ENCODE measurements at regions not wholly inside any gene's neighbourhood (a gene's known extent, or its start where the extent isn't known, plus 50 kb on each side); places are given as distances from the start of the nearest gene placed in this dataset.
"Not testable (repeated sequence)": the region's sequence is repeated elsewhere in the genome, so short reads cannot be mapped to it uniquely, and the experiment has no call there.

DNA sequence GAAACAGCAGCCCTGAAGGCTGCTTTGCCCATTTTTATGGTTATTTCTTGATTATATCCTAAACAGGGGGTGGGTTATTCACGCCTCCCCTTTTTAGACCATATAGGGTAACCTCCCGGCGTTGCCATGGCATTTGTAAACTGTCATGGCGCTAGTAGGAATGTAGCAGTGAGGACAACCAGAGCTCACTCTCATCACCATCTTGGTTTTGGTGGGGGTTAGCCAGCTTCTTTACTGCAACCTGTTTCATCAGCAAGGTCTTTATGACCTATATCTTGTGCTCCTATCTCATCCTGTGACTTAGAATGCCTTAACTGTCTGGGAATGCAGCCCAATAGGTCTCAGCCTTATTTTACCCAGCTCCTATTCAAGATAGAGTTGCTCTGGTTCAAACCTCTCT, 136.2 kb downstream of the DIRAS2 start:
- not testable (repeated sequence) for H4K8ac ChIP-seq (ENCODE audit: low read length); H2AK5ac ChIP-seq (ENCODE audit: low read length, severe bottlenecking); H3K4me3 ChIP-seq (ENCODE audit: insufficient read depth in 1 of 2, low read depth in 1 of 2, low read length in 2 of 2); H2BK15ac ChIP-seq (ENCODE audit: low read depth, poor library complexity, severe bottlenecking); H3K27ac ChIP-seq (ENCODE audit: low read length, poor library complexity, severe bottlenecking); H3K18ac ChIP-seq (ENCODE audit: low read depth in 1 of 2, low read length in 2 of 2); H2BK5ac ChIP-seq (ENCODE audit: low read depth, low read length, poor library complexity, severe bottlenecking); H3K27me3 ChIP-seq (ENCODE audit: control insufficient read depth in 1 of 2, insufficient read depth in 1 of 2, low read length in 2 of 2); H3K4ac ChIP-seq (ENCODE audit: low read depth in 1 of 2, low read length in 2 of 2); H2BK12ac ChIP-seq (ENCODE audit: low read length in 2 of 2); H3K79me1 ChIP-seq (replicated peaks; ENCODE audit: low read length, poor library complexity, severe bottlenecking); H3K36me3 ChIP-seq (ENCODE audit: control insufficient read depth in 1 of 2, insufficient read depth in 2 of 2, low read depth in 1 of 2, low read length in 2 of 2); H3K4me2 ChIP-seq (ENCODE audit: low read length, poor library complexity, severe bottlenecking); H3K23ac ChIP-seq (ENCODE audit: low read length in 2 of 2); H3K9ac ChIP-seq (ENCODE audit: low read length); H2AFZ ChIP-seq (ENCODE audit: low read depth, low read length); H3K14ac ChIP-seq (ENCODE audit: low read length in 2 of 2); H2BK120ac ChIP-seq (ENCODE audit: low read depth, low read length); H3K4me1 ChIP-seq (ENCODE audit: control insufficient read depth, insufficient read depth, low read depth, low read length); H4K91ac ChIP-seq (ENCODE audit: low read length); DNase-seq; H3K9me3 ChIP-seq (ENCODE audit: control insufficient read depth, low read length)
- 94% methylated on average over 4 of the region's 4 CpGs for WGBS

DNA sequence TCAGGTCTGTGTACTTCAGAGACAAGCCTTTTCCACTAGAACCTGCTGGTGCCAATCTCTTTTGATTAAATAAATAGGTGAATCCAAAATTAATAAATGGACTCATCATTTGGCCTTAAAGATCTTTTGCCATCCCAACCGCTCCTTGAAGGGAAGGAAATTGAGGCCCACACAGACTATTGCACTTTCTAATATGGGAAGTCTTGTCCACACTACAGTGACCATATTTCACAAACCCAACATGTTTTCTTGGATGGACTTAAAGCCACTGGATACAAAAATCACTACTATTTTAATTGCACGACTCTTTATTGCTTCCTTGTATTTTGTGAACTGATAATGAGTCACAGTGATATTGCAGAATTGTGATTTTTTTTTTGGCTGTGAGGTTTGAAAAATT, 135.0 kb downstream of the DIRAS2 start:
- no peaks in the 10 kb centered on the region for H3K79me1 ChIP-seq (replicated peaks; ENCODE audit: low read length, poor library complexity, severe bottlenecking)
- H3K4ac ChIP-seq (ENCODE audit: low read depth in 1 of 2, low read length in 2 of 2): no peak overlapping the region
- DNase-seq: no peak
- WGBS: 96% methylated on average over 2 of the region's 2 CpGs
- H2BK5ac ChIP-seq (ENCODE audit: low read depth, low read length, poor library complexity, severe bottlenecking): no peak overlapping the region
- H3K4me2 ChIP-seq (ENCODE audit: low read length, poor library complexity, severe bottlenecking): no peak overlapping the region
- no peak overlapping the region for H4K91ac ChIP-seq (ENCODE audit: low read length)
- H3K14ac ChIP-seq (ENCODE audit: low read length in 2 of 2): no peak overlapping the region
- no peaks in the 10 kb centered on the region for H3K9me3 ChIP-seq (ENCODE audit: control insufficient read depth, low read length)
- no peak overlapping the region for H2BK12ac ChIP-seq (ENCODE audit: low read length in 2 of 2)
- H2AFZ ChIP-seq (ENCODE audit: low read depth, low read length): no peak overlapping the region
- no peak overlapping the region for H4K8ac ChIP-seq (ENCODE audit: low read length)
- no peak overlapping the region for H3K18ac ChIP-seq (ENCODE audit: low read depth in 1 of 2, low read length in 2 of 2)
- no peak overlapping the region for H3K4me3 ChIP-seq (ENCODE audit: insufficient read depth in 1 of 2, low read depth in 1 of 2, low read length in 2 of 2)
- no peak overlapping the region for H3K27ac ChIP-seq (ENCODE audit: low read length, poor library complexity, severe bottlenecking)
- no peak overlapping the region for H3K23ac ChIP-seq (ENCODE audit: low read length in 2 of 2)
- no peak overlapping the region for H2BK15ac ChIP-seq (ENCODE audit: low read depth, poor library complexity, severe bottlenecking)
- H2AK5ac ChIP-seq (ENCODE audit: low read length, severe bottlenecking): no peak overlapping the region
- H3K4me1 ChIP-seq (ENCODE audit: control insufficient read depth, insufficient read depth, low read depth, low read length): no peaks in the 10 kb centered on the region
- no peaks in the 10 kb centered on the region for H3K36me3 ChIP-seq (ENCODE audit: control insufficient read depth in 1 of 2, insufficient read depth in 2 of 2, low read depth in 1 of 2, low read length in 2 of 2)
- no peak overlapping the region for H2BK120ac ChIP-seq (ENCODE audit: low read depth, low read length)
- H3K27me3 ChIP-seq (ENCODE audit: control insufficient read depth in 1 of 2, insufficient read depth in 1 of 2, low read length in 2 of 2): no peaks in the 10 kb centered on the region
- no peak overlapping the region for H3K9ac ChIP-seq (ENCODE audit: low read length)

DNA sequence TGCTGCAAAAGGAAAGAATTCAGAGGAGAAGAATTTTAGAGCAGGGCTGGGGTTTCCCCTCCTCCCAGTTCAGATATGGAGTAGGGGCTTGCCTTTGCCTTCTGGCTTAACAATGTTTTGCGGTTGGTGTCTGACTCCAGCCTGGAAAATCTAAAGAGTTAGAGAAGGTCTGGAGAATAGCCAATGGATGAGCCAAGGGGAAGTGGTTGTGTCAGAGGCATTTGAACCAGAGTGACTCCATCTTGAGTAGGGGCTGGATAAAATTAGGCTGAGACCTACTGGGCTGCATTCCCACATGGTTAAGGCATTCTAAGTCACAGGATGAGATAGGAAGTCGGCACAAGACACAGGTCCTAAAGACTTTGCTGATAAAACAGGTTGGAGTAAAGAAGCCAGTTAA, 133.7 kb downstream of the DIRAS2 start:
- H3K9me3 ChIP-seq (ENCODE audit: control insufficient read depth, low read length): no peaks in the 10 kb centered on the region
- no peak overlapping the region for H4K8ac ChIP-seq (ENCODE audit: low read length)
- H3K23ac ChIP-seq (ENCODE audit: low read length in 2 of 2): no peak overlapping the region
- no peak overlapping the region for H2BK15ac ChIP-seq (ENCODE audit: low read depth, poor library complexity, severe bottlenecking)
- H2AK5ac ChIP-seq (ENCODE audit: low read length, severe bottlenecking): no peak overlapping the region
- WGBS: 84% methylated on average over 2 of the region's 2 CpGs
- H2AFZ ChIP-seq (ENCODE audit: low read depth, low read length): no peak overlapping the region
- H2BK120ac ChIP-seq (ENCODE audit: low read depth, low read length): no peak overlapping the region
- no peak overlapping the region for H3K14ac ChIP-seq (ENCODE audit: low read length in 2 of 2)
- H3K79me1 ChIP-seq (replicated peaks; ENCODE audit: low read length, poor library complexity, severe bottlenecking): no peaks in the 10 kb centered on the region
- no peak overlapping the region for H3K4me2 ChIP-seq (ENCODE audit: low read length, poor library complexity, severe bottlenecking)
- no peak overlapping the region for H3K4ac ChIP-seq (ENCODE audit: low read depth in 1 of 2, low read length in 2 of 2)
- H4K91ac ChIP-seq (ENCODE audit: low read length): no peak overlapping the region
- no peaks in the 10 kb centered on the region for H3K36me3 ChIP-seq (ENCODE audit: control insufficient read depth in 1 of 2, insufficient read depth in 2 of 2, low read depth in 1 of 2, low read length in 2 of 2)
- no peak overlapping the region for H2BK12ac ChIP-seq (ENCODE audit: low read length in 2 of 2)
- no peak overlapping the region for H2BK5ac ChIP-seq (ENCODE audit: low read depth, low read length, poor library complexity, severe bottlenecking)
- H3K4me3 ChIP-seq (ENCODE audit: insufficient read depth in 1 of 2, low read depth in 1 of 2, low read length in 2 of 2): no peak overlapping the region
- H3K9ac ChIP-seq (ENCODE audit: low read length): no peak overlapping the region
- H3K18ac ChIP-seq (ENCODE audit: low read depth in 1 of 2, low read length in 2 of 2): no peak overlapping the region
- H3K27me3 ChIP-seq (ENCODE audit: control insufficient read depth in 1 of 2, insufficient read depth in 1 of 2, low read length in 2 of 2): no peaks in the 10 kb centered on the region
- DNase-seq: no peak
- no peak overlapping the region for H3K27ac ChIP-seq (ENCODE audit: low read length, poor library complexity, severe bottlenecking)
- no peaks in the 10 kb centered on the region for H3K4me1 ChIP-seq (ENCODE audit: control insufficient read depth, insufficient read depth, low read depth, low read length)

DNA sequence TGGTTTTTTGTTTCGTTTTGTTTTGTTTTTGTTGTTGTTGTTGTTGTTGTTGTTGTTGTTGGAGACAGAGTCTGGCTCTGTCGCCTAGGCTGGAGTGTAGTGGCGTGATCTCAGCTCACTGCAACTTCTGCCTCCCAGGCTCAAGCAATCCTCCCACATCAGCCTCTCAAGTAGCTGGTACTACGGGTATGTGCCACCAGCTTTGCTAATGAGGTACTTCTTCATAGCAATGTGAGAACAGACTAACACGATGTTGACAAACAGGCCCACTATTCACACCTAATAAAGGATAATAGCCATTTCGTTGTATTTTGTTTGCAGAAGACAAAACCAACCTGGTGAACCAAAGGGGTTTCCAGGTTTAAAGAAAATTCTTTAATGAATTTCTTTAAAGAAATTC, 130.9 kb downstream of the DIRAS2 start:
- Histone ChIP-seq H3K4ac (ENCODE audit: low read depth in 1 of 2, low read length in 2 of 2) (no peak overlapping the region), H3K4me3 (ENCODE audit: insufficient read depth in 1 of 2, low read depth in 1 of 2, low read length in 2 of 2) (no peak overlapping the region), H3K4me2 (ENCODE audit: low read length, poor library complexity, severe bottlenecking) (no peak overlapping the region), H3K23ac (ENCODE audit: low read length in 2 of 2) (no peak overlapping the region), H2BK5ac (ENCODE audit: low read depth, low read length, poor library complexity, severe bottlenecking) (no peak overlapping the region), H4K8ac (ENCODE audit: low read length) (no peak overlapping the region), H3K79me1 (replicated peaks; ENCODE audit: low read length, poor library complexity, severe bottlenecking) (no peaks in the 10 kb centered on the region), H3K18ac (ENCODE audit: low read depth in 1 of 2, low read length in 2 of 2) (no peak overlapping the region), H2AK5ac (ENCODE audit: low read length, severe bottlenecking) (no peak overlapping the region), H3K9me3 (ENCODE audit: control insufficient read depth, low read length) (no peaks in the 10 kb centered on the region), H3K36me3 (ENCODE audit: control insufficient read depth in 1 of 2, insufficient read depth in 2 of 2, low read depth in 1 of 2, low read length in 2 of 2) (no peaks in the 10 kb centered on the region), H3K27ac (ENCODE audit: low read length, poor library complexity, severe bottlenecking) (no peak overlapping the region), H2BK12ac (ENCODE audit: low read length in 2 of 2) (no peak overlapping the region), H3K4me1 (ENCODE audit: control insufficient read depth, insufficient read depth, low read depth, low read length) (no peaks in the 10 kb centered on the region), H3K27me3 (ENCODE audit: control insufficient read depth in 1 of 2, insufficient read depth in 1 of 2, low read length in 2 of 2) (no peaks in the 10 kb centered on the region), H2BK15ac (ENCODE audit: low read depth, poor library complexity, severe bottlenecking) (no peak overlapping the region), H2AFZ (ENCODE audit: low read depth, low read length) (no peak overlapping the region), H3K9ac (ENCODE audit: low read length) (no peak overlapping the region), H2BK120ac (ENCODE audit: low read depth, low read length) (no peak overlapping the region), H3K14ac (ENCODE audit: low read length in 2 of 2) (no peak overlapping the region), H4K91ac (ENCODE audit: low read length) (no peak overlapping the region)
- whole genome bisulfite sequencing: 73% methylated on average over 3 of the region's 6 CpGs
- DNase-seq: no peak
